ENCODE measurements at regions not wholly inside any gene's neighbourhood (a gene's known extent, or its start where the extent isn't known, plus 50 kb on each side); places are given as distances from the start of the nearest gene placed in this dataset.

- DNase-seq (no peak), ATAC-seq (ENCODE audit: poor library complexity) (no peak)
- H3K9me3 ChIP-seq (ENCODE audit: control insufficient read depth in 1 of 2, insufficient read depth in 1 of 2, low read length in 2 of 2) = peaks cover 10 to 13% of the 10 kb centered on the region in 2 experiments
- no peak for TF ChIP-seq CTCF (IDR thresholded peaks at IDR 0.05)
- H3K4me3 ChIP-seq (ENCODE audit: low read length) = no peak overlapping the region
- Mint-ChIP-seq H3K4me1 (ENCODE audit: low read depth) (no peaks in the 10 kb centered on the region), H3K4me3 (no peak overlapping the region), H3K27me3 (no peaks in the 10 kb centered on the region), H3K27ac (no peak overlapping the region), H3K9me3 (peaks cover 9% of the 10 kb centered on the region), H3K36me3 (ENCODE audit: low read depth) (no peaks in the 10 kb centered on the region)
- no peaks in the 10 kb centered on the region for H3K4me1 ChIP-seq (ENCODE audit: insufficient read depth, low read length)
- intact Hi-C loops (cut with DNase I, micrococcal nuclease) = no loop called here
- POLR2A ChIA-PET = no interaction called here
- no peak overlapping the region for H3K27ac ChIP-seq (ENCODE audit: low read depth in 1 of 2, low read length in 2 of 2)
- H3K27me3 ChIP-seq (ENCODE audit: control insufficient read depth in 1 of 2, insufficient read depth in 2 of 2, low read length in 2 of 2) = no peaks in the 10 kb centered on the region
- H3K36me3 ChIP-seq (ENCODE audit: insufficient read depth, low read length) = no peaks in the 10 kb centered on the region
- CTCF ChIA-PET = no interaction called here
These were observed 192.2 kb downstream of the PCDH17 start for GRCh38 chr13:57823704-57824103.

- Mint-ChIP-seq H3K27ac (no peak overlapping the region), H3K4me1 (ENCODE audit: low read depth) (no peaks in the 10 kb centered on the region), H3K36me3 (ENCODE audit: low read depth) (no peaks in the 10 kb centered on the region), H3K9me3 (peaks cover 9% of the 10 kb centered on the region), H3K4me3 (no peak overlapping the region), H3K27me3 (no peaks in the 10 kb centered on the region)
- Histone ChIP-seq H3K36me3 (ENCODE audit: insufficient read depth, low read length) (no peaks in the 10 kb centered on the region), H3K9me3 (ENCODE audit: control insufficient read depth in 1 of 2, insufficient read depth in 1 of 2, low read length in 2 of 2) (peaks cover 10 to 13% of the 10 kb centered on the region in 2 experiments), H3K4me3 (ENCODE audit: low read length) (no peak overlapping the region), H3K27ac (ENCODE audit: low read depth in 1 of 2, low read length in 2 of 2) (no peak overlapping the region), H3K4me1 (ENCODE audit: insufficient read depth, low read length) (no peaks in the 10 kb centered on the region), H3K27me3 (ENCODE audit: control insufficient read depth in 1 of 2, insufficient read depth in 2 of 2, low read length in 2 of 2) (no peaks in the 10 kb centered on the region)
- ChIA-PET CTCF (no interaction called here), POLR2A (no interaction called here)
- intact Hi-C loops (cut with DNase I, micrococcal nuclease) = no loop called here
- TF ChIP-seq CTCF (IDR thresholded peaks at IDR 0.05) = no peak
- ATAC-seq (ENCODE audit: poor library complexity) (no peak), DNase-seq (no peak)
These were observed 192.6 kb downstream of the PCDH17 start for GRCh38 chr13:57824121-57824520.

GRCh38 chr13:57825066-57825465 lies 193.5 kb downstream of the PCDH17 start:
- DNase-seq (no peak), ATAC-seq (ENCODE audit: poor library complexity) (no peak)
- no peaks in the 10 kb centered on the region for H3K36me3 Mint-ChIP-seq (ENCODE audit: low read depth)
- ChIA-PET POLR2A (no interaction called here), CTCF (no interaction called here)
- intact Hi-C loops (cut with DNase I, micrococcal nuclease) = no loop called here
- no peak overlapping the region for H3K27ac ChIP-seq (ENCODE audit: low read depth in 1 of 2, low read length in 2 of 2)
- H3K36me3 ChIP-seq (ENCODE audit: insufficient read depth, low read length) = no peaks in the 10 kb centered on the region
- H3K4me1 Mint-ChIP-seq (ENCODE audit: low read depth) = no peaks in the 10 kb centered on the region
- TF ChIP-seq CTCF (IDR thresholded peaks at IDR 0.05) = no peak
- H3K4me3 ChIP-seq (ENCODE audit: low read length) = no peak overlapping the region
- no peaks in the 10 kb centered on the region for H3K4me1 ChIP-seq (ENCODE audit: insufficient read depth, low read length)
- no peak overlapping the region for H3K27ac Mint-ChIP-seq
- H3K27me3 ChIP-seq (ENCODE audit: control insufficient read depth in 1 of 2, insufficient read depth in 2 of 2, low read length in 2 of 2) = no peaks in the 10 kb centered on the region
- H3K4me3 Mint-ChIP-seq = no peak overlapping the region
- H3K9me3 ChIP-seq (ENCODE audit: control insufficient read depth in 1 of 2, insufficient read depth in 1 of 2, low read length in 2 of 2) = peaks cover 10 to 13% of the 10 kb centered on the region in 2 experiments
- peaks cover 6% of the 10 kb centered on the region for H3K9me3 Mint-ChIP-seq
- no peaks in the 10 kb centered on the region for H3K27me3 Mint-ChIP-seq

Measured in CD4-positive, alpha-beta T cell (primary cell).